ENCODE measurements at regions not wholly inside any gene's neighbourhood (a gene's known extent, or its start where the extent isn't known, plus 50 kb on each side); places are given as distances from the start of the nearest gene placed in this dataset.
A peak's percentile ranks its signal among the peaks of the same experiment; 100 is the strongest.

GRCh38 chr17:77802811-77803220 is 155.7 kb upstream of the TNRC6C start:
- H2AFZ ChIP-seq (ENCODE audit: low read length): no peak overlapping the region
- no peak overlapping the region for H3K27ac ChIP-seq (ENCODE audit: low read depth, low read length)
- H4K91ac ChIP-seq (replicated peaks; ENCODE audit: insufficient read length, low read length): no peak overlapping the region
- no peaks in the 10 kb centered on the region for H3K36me3 ChIP-seq (ENCODE audit: control insufficient read depth in 2 of 4, insufficient read depth in 4 of 4, low read length in 3 of 4)
- H3K27me3 ChIP-seq (replicated peaks in 1 of 4; ENCODE audit: control insufficient read depth in 3 of 4, extremely low read depth in 1 of 4, insufficient read depth in 3 of 4, low read length in 3 of 4): peaks cover 0 to 18% (median 2%) of the 10 kb centered on the region in 4 experiments; a peak in 4 of 7 replicates
- H2BK15ac ChIP-seq (ENCODE audit: low read length): no peak overlapping the region
- no peak overlapping the region for H3K56ac ChIP-seq (replicated peaks; ENCODE audit: insufficient read length, low read depth, low read length)
- no peak overlapping the region for H3K4ac ChIP-seq (replicated peaks; ENCODE audit: insufficient read length, low read depth, low read length)
- H4K8ac ChIP-seq (ENCODE audit: extremely low read depth, insufficient read depth, low read length): no peak overlapping the region
- H3K23me2 ChIP-seq (ENCODE audit: low read depth, low read length): peaks cover 3% of the 10 kb centered on the region; the same call in 1 of the 2 replicates
- peaks cover 0 to 2% of the 10 kb centered on the region in 2 experiments for H4K20me1 ChIP-seq (replicated peaks in 1 of 2; ENCODE audit: control insufficient read depth in 1 of 2, insufficient read depth in 2 of 2, low read length in 2 of 2)
- H3K23ac ChIP-seq (ENCODE audit: insufficient read length): no peak overlapping the region
- no peak overlapping the region; a peak in 1 of 8 replicates for H3K4me3 ChIP-seq (ENCODE audit: extremely low read depth in 1 of 4, insufficient read depth in 2 of 4, low read depth in 3 of 4, low read length in 4 of 4)
- TF ChIP-seq POLR2A (IDR thresholded peaks at IDR 0.05; ENCODE audit: control extremely low read depth in 1 of 2, low read depth in 2 of 2, low read length in 2 of 2): no peak
- no peak for TF ChIP-seq CHD2 (IDR thresholded peaks at IDR 0.05; ENCODE audit: low read length)
- TF ChIP-seq CTBP2 (IDR thresholded peaks at IDR 0.05; ENCODE audit: borderline replicate concordance, insufficient read depth, insufficient read length, low read length): peak; percentile 69
- no peak for TF ChIP-seq TAF7 (optimal IDR thresholded peaks at IDR 0.05; ENCODE audit: borderline replicate concordance, low read depth, low read length)
- peak in 1 of 2 experiments; percentile 72; a peak in 1 of 4 replicates for TF ChIP-seq SIN3A (conservative IDR thresholded peaks at IDR 0.05 in 1 of 2, IDR thresholded peaks at IDR 0.05 in 1 of 2; ENCODE audit: low read depth in 1 of 2, low read length in 2 of 2)
- TF ChIP-seq YY1 (IDR thresholded peaks at IDR 0.05; ENCODE audit: low read depth, low read length): 0 out of 2 replicates have a peak, but pooled peaks have one; percentile 36
- H3K14ac ChIP-seq (ENCODE audit: insufficient read length): no peak overlapping the region
- no peak overlapping the region for H3K9ac ChIP-seq (replicated peaks in 1 of 4; ENCODE audit: extremely low read depth in 1 of 4, low read depth in 3 of 4, low read length in 3 of 4)
- no peaks in the 10 kb centered on the region for H3K9me3 ChIP-seq (ENCODE audit: insufficient read depth in 2 of 2, low read depth in 1 of 2, low read length in 1 of 2)
- FAIRE-seq (no peak), DNase-seq (ENCODE audit: low read depth in 1 of 2, low spot score in 2 of 2) (peak in 1 of 2 experiments; percentile 63)
- H2BK5ac ChIP-seq (ENCODE audit: low read depth, low read length): no peak overlapping the region
- no peaks in the 10 kb centered on the region for H3K79me1 ChIP-seq (ENCODE audit: low read depth, low read length)
- no peaks in the 10 kb centered on the region for H3K79me2 ChIP-seq (ENCODE audit: control insufficient read depth in 1 of 2, insufficient read depth in 2 of 2, low read length in 2 of 2)
- H2BK20ac ChIP-seq (ENCODE audit: low read length): no peak overlapping the region
- no peak overlapping the region for H2BK12ac ChIP-seq (ENCODE audit: low read depth, low read length)
- H3K4me2 ChIP-seq (ENCODE audit: insufficient read depth in 1 of 2, low read depth in 2 of 2, low read length in 2 of 2): peak overlapping the region; percentile 18 to 43
- no peak overlapping the region for H2AK5ac ChIP-seq (ENCODE audit: low read depth, low read length)
- no peak overlapping the region for H4K5ac ChIP-seq (ENCODE audit: insufficient read length, low read depth, low read length)
- H2BK120ac ChIP-seq (replicated peaks; ENCODE audit: low read depth, low read length): no peak overlapping the region
- POLR2A ChIA-PET (ENCODE audit: partially characterized antibody): interaction anchor here (1.1 to 1.6 kb wide), 4 partner anchors 9 to 156 kb away, joined by 3 read pairs; partner anchors contain the start of gene TNRC6C
- H3K4me1 ChIP-seq (replicated peaks in 1 of 4; ENCODE audit: control insufficient read depth in 3 of 4, insufficient read depth in 4 of 4, low read length in 3 of 4): peaks cover 5 to 19% (median 11%) of the 10 kb centered on the region in 4 experiments
- CTCF ChIA-PET (ENCODE audit: partially characterized antibody): interaction anchor here (0.7 to 1.7 kb wide), 6 partner anchors 13 to 158 kb away, joined by 3 to 6 read pairs (median 4); no protein-coding TSS in a partner anchor
- WGBS, 2 experiments (ENCODE audit: extremely low coverage in 1 of 2, insufficient coverage in 1 of 2, insufficient read length in 1 of 2, insufficient replicate concordance in 2 of 2, low coverage in 1 of 2, low lambda C conversion rate in 2 of 2, missing lambda C conversion rate in 1 of 2): 33% methylated on average over 10 of the region's 10 CpGs; no CpG with 5 or more reads in 1 of the 2 experiments
- no peak overlapping the region for H3K18ac ChIP-seq (ENCODE audit: extremely low read depth, low read length)
